HEK293T (cell line): ENCODE measurements at regions not wholly inside any gene's neighbourhood (a gene's known extent, or its start where the extent isn't known, plus 50 kb on each side); places are given as distances from the start of the nearest gene placed in this dataset.

Source experiments
- ARNT ChIP-seq: fragments of 450-650 bp; IDR thresholded peaks from 2 replicates; pipeline ENCODE4 v1.6.1; 2017; ENCODE audit warnings: mild to moderate bottlenecking
- BHLHE40 ChIP-seq: fragments of 450-650 bp; IDR thresholded peaks from 2 replicates; pipeline ENCODE4 v1.6.1; 2016; ENCODE audit warnings: mild to moderate bottlenecking, moderate library complexity, borderline replicate concordance
- ELF4 ChIP-seq: fragments of 450-650 bp; IDR thresholded peaks from 2 replicates; pipeline ENCODE4 v1.6.1; 2017; ENCODE audit warnings: antibody characterized with exemption
- FOXA1 ChIP-seq: fragments of 450-650 bp; IDR thresholded peaks from 2 replicates; pipeline ENCODE4 v1.6.1; 2016; ENCODE audit warnings: mild to moderate bottlenecking
- FOXK2 ChIP-seq: fragments of 450-650 bp; IDR thresholded peaks from 2 replicates; pipeline ENCODE4 v1.6.1; 2016; ENCODE audit warnings: mild to moderate bottlenecking
- FOXM1 ChIP-seq: fragments of 450-650 bp; IDR thresholded peaks from 2 replicates; pipeline ENCODE4 v1.6.1; 2017; ENCODE audit warnings: mild to moderate bottlenecking, borderline replicate concordance
- L3MBTL2 ChIP-seq: fragments of 450-650 bp; conservative IDR thresholded peaks from 2 replicates; pipeline ENCODE4 v1.6.1; 2016; ENCODE audit warnings: mild to moderate bottlenecking
- LEF1 ChIP-seq: fragments of 450-650 bp; IDR thresholded peaks from 2 replicates; pipeline ENCODE4 v1.6.1; 2017; ENCODE audit warnings: mild to moderate bottlenecking, borderline replicate concordance
- PKNOX1 ChIP-seq: fragments of 450-650 bp; IDR thresholded peaks from 2 replicates; pipeline ENCODE4 v1.6.1; 2016
- SP1 ChIP-seq: fragments of 450-650 bp; IDR thresholded peaks from 2 replicates; pipeline ENCODE4 v1.6.1; 2017
- ZNF384 ChIP-seq: fragments of 450-650 bp; IDR thresholded peaks from 2 replicates; pipeline ENCODE4 v1.6.1; 2016

DNA sequence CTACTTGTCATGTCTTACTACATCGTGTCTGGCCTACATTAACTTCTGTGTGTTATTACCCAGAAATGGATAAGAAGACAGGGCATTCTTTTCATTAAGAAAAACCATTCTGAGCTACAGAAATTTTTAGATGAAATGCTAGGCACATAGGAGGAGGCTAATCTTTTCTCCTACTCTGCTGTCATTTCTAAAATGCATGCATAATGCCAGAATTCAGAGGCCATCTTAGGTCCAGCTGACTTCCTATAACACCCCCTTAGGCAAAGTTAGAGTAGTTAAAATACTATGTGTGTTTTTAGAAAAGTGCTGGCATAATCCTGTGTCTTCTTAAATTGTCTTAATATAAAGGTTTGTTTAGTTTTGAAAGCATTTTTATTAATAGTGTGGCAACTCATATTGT lies 352.6 kb downstream of the CSNK1G3 start:
- no peak for TF ChIP-seq PKNOX1
- no peak for TF ChIP-seq ZNF384
- TF ChIP-seq FOXA1 = no peak
- TF ChIP-seq SP1 = no peak
- TF ChIP-seq BHLHE40 = no peak
- TF ChIP-seq FOXK2 = no peak
- no peak for TF ChIP-seq FOXM1
- TF ChIP-seq L3MBTL2 = no peak
- TF ChIP-seq LEF1 = no peak
- no peak for TF ChIP-seq ARNT
- TF ChIP-seq ELF4 = no peak
